KG1 (cell line): ENCODE measurements at regions not wholly inside any gene's neighbourhood (a gene's known extent, or its start where the extent isn't known, plus 50 kb on each side); places are given as distances from the start of the nearest gene placed in this dataset.
"Not testable (repeated sequence)": the region's sequence is repeated elsewhere in the genome, so short reads cannot be mapped to it uniquely, and the experiment has no call there.

Experiments used
- DNase-seq: peaks from one replicate; lab custom pipeline; 2025; lab: John Stamatoyannopoulos, UW

GRCh38 chr20:40893610-40894236 is 134.9 kb upstream of the TOP1 start:
- no peak for DNase-seq

DNA sequence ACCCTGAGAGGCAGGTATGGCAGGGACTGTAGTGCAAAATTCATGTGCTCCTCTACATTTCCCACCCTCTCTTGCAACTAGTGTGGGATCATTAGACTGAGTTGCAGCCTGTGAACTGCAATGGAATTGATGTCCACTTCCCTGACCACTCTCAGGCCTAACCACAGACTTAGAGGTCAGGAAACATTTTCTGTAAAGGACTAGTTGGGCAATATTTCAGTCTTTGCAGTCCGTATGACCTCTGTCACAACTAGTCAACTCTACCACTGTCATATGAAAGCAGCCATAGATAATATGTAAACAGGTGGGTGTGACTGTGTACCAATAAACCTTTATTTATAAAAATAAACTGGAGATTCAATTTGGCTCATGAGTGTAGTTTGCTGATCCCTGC is 134.4 kb upstream of the TOP1 start:
- no peak for DNase-seq

DNA sequence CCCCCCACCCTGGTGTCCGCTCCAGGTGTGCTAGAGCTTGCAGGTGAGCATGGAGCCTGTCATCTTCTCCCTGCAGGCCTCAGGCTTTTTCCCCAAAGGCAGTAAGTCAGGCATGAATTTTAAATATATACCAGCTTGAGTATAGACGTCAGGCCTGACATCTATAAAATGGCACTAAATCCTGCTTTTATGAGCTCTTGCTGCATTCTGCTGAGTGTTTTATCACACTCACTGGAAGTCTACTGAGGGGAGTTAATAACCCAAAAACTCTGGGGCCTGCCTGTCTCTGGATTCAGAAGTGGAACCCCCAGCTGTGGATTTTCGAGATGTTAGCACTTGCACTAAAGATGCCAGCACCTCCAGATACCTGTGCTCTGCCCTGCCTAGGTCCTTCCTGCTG is 133.4 kb upstream of the TOP1 start:
- no peak for DNase-seq

DNA sequence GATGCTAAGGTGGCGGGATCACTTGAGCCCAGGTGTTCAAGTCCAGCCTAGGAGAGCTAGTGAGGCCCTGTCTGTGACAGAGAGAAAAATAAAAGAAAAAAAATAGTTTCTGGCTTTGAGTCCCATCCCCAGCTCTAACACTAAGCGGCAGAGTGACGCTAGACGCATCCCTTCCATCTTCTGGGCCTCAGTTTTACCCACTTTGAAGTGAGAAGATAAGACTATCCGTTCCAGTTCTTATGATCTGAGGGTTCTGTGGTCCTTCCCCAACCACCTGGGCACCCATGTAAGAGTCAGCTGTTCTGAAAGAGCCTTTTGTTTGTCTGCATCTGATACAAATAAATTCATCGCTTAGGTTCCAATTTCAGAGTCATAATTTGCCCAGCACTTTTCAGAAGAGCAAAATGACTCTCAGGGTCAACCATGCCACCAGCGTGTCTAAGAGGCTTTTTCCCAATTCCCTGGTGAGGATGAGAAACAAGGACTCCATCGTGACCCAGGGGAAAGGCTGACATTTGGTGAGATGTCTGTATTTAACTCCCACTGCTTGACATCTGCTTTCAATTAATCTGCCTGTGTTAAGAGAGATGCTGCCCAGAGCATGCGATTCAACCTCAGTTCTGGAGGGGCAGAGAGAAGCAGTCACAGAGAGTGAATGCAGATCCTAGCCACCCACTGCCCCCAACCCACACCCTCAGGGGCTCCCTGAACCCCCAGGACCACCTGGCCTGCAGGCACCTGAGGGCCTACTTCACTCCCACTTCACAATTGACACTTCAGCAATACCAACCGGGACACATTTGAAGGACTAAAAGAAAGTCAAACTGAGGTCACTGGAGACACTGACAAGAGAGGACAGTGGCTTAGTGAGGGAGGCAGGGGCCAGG is 131.6 kb upstream of the TOP1 start:
- DNase-seq: no peak

- no peak for DNase-seq
These were observed 129.3 kb upstream of the TOP1 start for GRCh38 chr20:40899344-40899743.

- DNase-seq: no peak
These were observed 127.9 kb upstream of the TOP1 start for GRCh38 chr20:40900666-40901215.

GRCh38 chr20:40902661-40903060 is 126.0 kb upstream of the TOP1 start:
- no peak for DNase-seq

DNA sequence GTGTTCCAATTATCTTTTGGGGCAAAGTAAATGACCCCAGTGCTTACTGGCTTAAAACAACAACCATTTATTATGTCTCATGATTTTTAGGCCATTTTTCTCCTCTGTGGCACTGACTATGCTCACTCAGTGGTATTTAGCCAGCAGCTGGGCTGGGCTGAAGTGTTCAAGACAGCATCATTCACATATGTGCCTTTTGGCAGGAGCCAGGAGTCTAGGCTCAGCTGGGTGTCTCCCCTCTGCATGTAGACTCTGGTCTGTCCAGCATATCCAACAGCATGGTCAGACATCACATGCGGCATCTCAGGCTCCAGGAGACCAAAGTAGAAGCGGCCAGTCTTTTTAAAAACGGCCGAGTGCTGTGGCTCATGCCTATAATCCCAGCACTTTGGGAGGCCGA is 120.3 kb upstream of the TOP1 start:
- DNase-seq: no peak

- not testable (repeated sequence) for DNase-seq
These were observed 119.1 kb upstream of the TOP1 start for GRCh38 chr20:40909489-40909888.

DNA sequence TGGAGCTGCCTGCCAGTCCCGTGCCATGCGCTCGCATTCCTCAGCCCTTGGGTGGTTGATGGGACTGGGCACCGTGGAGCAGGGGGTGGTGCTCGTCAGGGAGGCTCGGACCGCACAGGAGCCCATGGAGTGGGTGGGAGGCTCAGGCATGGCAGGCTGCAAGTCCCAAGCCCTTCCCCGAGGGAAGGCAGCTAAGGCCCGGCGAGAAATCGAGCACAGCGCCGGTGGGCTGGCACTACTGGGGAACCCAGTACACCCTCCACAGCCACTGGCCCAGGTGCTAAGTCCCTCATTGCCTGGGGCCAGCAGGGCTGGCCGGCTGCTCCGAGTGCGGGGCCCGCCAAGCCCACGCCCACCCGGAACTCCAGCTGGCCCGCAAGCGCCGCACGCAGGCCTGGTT is 118.2 kb upstream of the TOP1 start:
- not testable (repeated sequence) for DNase-seq

DNA sequence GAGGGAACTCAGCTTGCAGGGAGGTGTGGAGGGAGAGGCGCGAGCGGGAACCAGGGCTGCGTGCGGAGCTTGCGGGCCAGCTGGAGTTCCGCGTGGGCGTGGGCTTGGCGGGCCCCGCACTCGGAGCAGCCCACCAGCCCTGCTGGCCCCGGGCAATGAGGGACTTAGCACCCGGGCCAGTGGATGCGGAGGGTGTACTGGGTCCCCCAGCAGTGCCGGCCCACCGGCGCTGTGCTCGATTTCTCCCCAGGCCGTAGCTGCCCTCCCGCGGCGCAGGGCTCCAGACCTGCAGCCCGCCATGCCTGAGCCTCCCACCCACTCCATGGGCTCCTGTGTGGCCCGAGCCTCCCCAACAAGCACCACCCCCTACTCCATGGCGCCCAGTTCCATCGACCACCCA is 117.5 kb upstream of the TOP1 start:
- DNase-seq: not testable (repeated sequence)

- no peak for DNase-seq
These were observed 115.1 kb upstream of the TOP1 start for GRCh38 chr20:40913224-40914185.

DNA sequence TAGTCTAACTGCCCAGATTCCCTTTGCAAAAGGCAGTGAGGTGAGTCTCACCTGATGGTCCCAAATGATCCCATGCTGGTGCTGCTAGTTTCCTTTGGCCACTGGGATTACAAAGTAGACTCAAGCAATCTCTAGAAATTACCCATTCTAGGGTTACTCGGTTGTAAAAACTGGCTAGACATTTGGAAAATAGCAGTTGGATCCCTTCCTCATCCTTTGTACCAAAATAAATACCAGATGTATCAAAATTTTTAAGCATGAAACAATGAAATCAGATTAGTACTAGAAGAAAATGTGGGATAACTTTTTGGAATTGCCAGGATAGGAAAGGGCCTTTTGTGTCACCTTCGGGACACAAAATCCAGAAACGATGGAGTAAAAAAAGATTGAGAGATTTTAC is 112.9 kb upstream of the TOP1 start:
- no peak for DNase-seq

GRCh38 chr20:40916276-40916675 is 112.3 kb upstream of the TOP1 start:
- DNase-seq: no peak

GRCh38 chr20:40920291-40920690 is 108.3 kb upstream of the TOP1 start:
- DNase-seq: no peak

- no peak for DNase-seq
These were observed 105.8 kb upstream of the TOP1 start for GRCh38 chr20:40922865-40923264.

DNA sequence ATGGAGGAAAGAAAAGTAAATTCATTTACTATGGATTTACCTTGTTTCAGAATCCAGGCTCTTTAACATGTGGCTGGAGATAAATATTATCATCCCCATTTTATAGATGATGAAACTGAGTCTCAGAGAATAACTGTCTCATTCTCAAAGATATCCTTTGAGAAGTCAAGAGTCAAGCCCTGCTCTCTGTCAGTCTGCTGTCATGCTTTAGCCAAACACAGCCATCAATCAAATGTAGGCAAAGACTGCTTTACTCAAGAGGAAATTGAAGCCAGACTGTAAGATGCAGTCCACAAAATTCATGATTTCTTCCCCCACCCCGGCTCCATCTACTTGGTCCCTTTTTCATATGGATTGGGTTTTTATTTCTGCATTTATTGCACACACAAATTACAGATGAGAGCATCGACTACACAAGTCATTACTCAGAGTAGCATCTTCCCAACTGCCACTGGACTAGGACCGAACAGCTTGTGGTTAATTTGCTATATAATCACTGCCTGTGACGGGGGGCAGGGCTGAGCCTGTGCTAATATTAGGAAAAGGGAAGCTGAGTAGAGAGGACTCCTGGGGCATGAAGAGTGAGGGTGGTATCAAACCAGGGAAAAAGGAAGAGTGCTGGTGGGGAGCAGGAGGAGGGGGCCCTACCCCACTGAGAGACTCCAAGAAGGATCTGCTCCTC is 102.7 kb upstream of the TOP1 start:
- no peak for DNase-seq

- no peak for DNase-seq
These were observed 101.7 kb upstream of the TOP1 start for GRCh38 chr20:40926928-40927327.

DNA sequence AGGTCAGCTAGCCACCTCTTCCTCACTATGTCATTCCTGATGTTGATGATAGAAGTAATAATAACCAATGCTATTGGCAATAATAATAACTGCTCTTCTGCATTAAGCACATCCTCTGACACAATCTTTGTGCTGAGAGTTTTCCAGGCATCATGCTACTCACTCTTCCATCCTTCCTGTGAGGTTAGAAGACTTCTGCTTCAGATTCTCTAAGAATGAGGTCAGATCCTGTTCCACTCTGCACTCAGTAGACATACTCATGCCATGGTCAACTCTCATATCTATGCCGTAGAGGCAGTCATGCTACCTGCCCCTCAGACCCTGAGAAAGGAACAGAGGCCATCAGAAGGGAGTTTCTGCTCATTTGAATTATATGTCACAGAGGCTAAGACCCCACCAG is 98.1 kb upstream of the TOP1 start:
- DNase-seq: no peak

- DNase-seq: peak; percentile 11
These were observed 97.1 kb upstream of the TOP1 start for GRCh38 chr20:40931410-40932044.

DNA sequence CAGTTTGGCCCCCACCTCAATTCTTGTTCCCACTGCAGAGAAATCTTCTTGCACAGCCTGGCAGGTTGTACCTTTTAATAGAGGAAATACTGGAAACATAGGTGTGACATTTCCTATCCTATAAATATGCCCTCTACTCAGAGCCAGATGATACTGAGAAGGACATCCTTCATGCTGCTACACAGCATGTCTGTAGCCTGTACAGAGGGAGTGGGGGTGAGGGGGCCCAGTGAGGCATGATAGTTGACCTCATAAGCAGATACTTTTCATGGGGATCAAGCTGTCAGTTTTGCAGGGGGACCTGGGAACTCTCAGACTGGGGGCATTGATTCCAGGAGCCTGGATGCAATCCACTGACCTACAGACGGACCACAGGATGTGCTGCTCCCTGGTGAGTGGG is 96.2 kb upstream of the TOP1 start:
- DNase-seq: no peak
